T47D (cell line): ENCODE measurements at regions not wholly inside any gene's neighbourhood (a gene's known extent, or its start where the extent isn't known, plus 50 kb on each side); places are given as distances from the start of the nearest gene placed in this dataset.

Source experiments
- DNase-seq, 2 experiments: peaks; one replicate each; pipeline versions ENCODE4 v3.0.0 to v3.0.0-alpha.2; 2011 to 2012; ENCODE audit warnings: low read depth in 1 of 2, low spot score in 1 of 2
- JUND ChIP-seq: IDR thresholded peaks from 2 replicates; pipeline ENCODE4 v1.6.1; 2012; ENCODE audit warnings: low read depth
- in situ Hi-C: cut with HindIII; loops from 2 replicates; pipeline ENCODE4 v1.10.0; 2016; ENCODE audit warnings: low sequenced_read_pairs, low pct_unique_long_range_greater_than_20kb

- no peak for DNase-seq
- in situ Hi-C loops = no loop called here
- no peak for TF ChIP-seq JUND
Observed at GRCh38 chr12:128131955-128132354, 135.0 kb upstream of the TMEM132C start.

GRCh38 chr12:128133321-128134073 lies 133.5 kb upstream of the TMEM132C start:
- DNase-seq = no peak
- TF ChIP-seq JUND = no peak
- in situ Hi-C loops = no loop called here

GRCh38 chr12:128137140-128137539 lies 129.8 kb upstream of the TMEM132C start:
- in situ Hi-C loops = no loop called here

GRCh38 chr12:128138125-128138524 lies 128.8 kb upstream of the TMEM132C start:
- no peak for TF ChIP-seq JUND
- no peak for DNase-seq
- in situ Hi-C loops = no loop called here

More at GRCh38 chr12:128137140-128137539, 129.8 kb upstream of the TMEM132C start:
- no peak for DNase-seq
- TF ChIP-seq JUND = no peak

GRCh38 chr12:128140551-128140950 lies 126.4 kb upstream of the TMEM132C start:
- in situ Hi-C loops = no loop called here
- DNase-seq = no peak
- TF ChIP-seq JUND = no peak

GRCh38 chr12:128150961-128151360 lies 116.0 kb upstream of the TMEM132C start:
- in situ Hi-C loops = no loop called here
- no peak for DNase-seq
- TF ChIP-seq JUND = no peak

- TF ChIP-seq JUND = no peak
- DNase-seq = no peak
- in situ Hi-C loops = no loop called here
Observed at GRCh38 chr12:128155571-128155970, 111.4 kb upstream of the TMEM132C start.

- no peak for TF ChIP-seq JUND
- no peak for DNase-seq
- in situ Hi-C loops = no loop called here
Observed at GRCh38 chr12:128163086-128163485, 103.9 kb upstream of the TMEM132C start.

GRCh38 chr12:128164533-128164932 lies 102.4 kb upstream of the TMEM132C start:
- DNase-seq = no peak
- TF ChIP-seq JUND = no peak
- in situ Hi-C loops = no loop called here

GRCh38 chr12:128165387-128165786 lies 101.6 kb upstream of the TMEM132C start:
- no peak for TF ChIP-seq JUND
- DNase-seq = no peak
- in situ Hi-C loops = no loop called here

- TF ChIP-seq JUND = no peak
- DNase-seq = no peak
- in situ Hi-C loops = no loop called here
Observed at GRCh38 chr12:128168273-128168672, 98.7 kb upstream of the TMEM132C start.

- in situ Hi-C loops = no loop called here
- TF ChIP-seq JUND = no peak
- DNase-seq = no peak
Observed at GRCh38 chr12:128170181-128170580, 96.8 kb upstream of the TMEM132C start.

GRCh38 chr12:128178565-128178964 lies 88.4 kb upstream of the TMEM132C start:
- in situ Hi-C loops = no loop called here
- no peak for TF ChIP-seq JUND

GRCh38 chr12:128178966-128179365 lies 88.0 kb upstream of the TMEM132C start:
- no peak for DNase-seq
- in situ Hi-C loops = no loop called here
- no peak for TF ChIP-seq JUND

More at GRCh38 chr12:128178565-128178964, 88.4 kb upstream of the TMEM132C start:
- no peak for DNase-seq
